C4-2B (cell line): ENCODE measurements at regions not wholly inside any gene's neighbourhood (a gene's known extent, or its start where the extent isn't known, plus 50 kb on each side); places are given as distances from the start of the nearest gene placed in this dataset.

Experiments used
- H3K27ac ChIP-seq: fragments of 450-650 bp; 2 replicates; pipeline ENCODE4 v1.5.1; 2017
- ZFX ChIP-seq: fragments of 450-650 bp; IDR thresholded peaks from 2 replicates; pipeline ENCODE4 v1.6.1; 2017
- TF ChIP-seq, protein P1 (sequence below): fragments of 450-650 bp; conservative IDR thresholded peaks from 2 replicates; pipeline ENCODE4 v1.5.1; 2017; ENCODE audit warnings: mild to moderate bottlenecking

GRCh38 chr6:122284848-122285247 is 114.6 kb upstream of the HSF2 start:
- no peak overlapping the region for H3K27ac ChIP-seq
- TF ChIP-seq ZFX: no peak
- TF ChIP-seq, protein P1, sequence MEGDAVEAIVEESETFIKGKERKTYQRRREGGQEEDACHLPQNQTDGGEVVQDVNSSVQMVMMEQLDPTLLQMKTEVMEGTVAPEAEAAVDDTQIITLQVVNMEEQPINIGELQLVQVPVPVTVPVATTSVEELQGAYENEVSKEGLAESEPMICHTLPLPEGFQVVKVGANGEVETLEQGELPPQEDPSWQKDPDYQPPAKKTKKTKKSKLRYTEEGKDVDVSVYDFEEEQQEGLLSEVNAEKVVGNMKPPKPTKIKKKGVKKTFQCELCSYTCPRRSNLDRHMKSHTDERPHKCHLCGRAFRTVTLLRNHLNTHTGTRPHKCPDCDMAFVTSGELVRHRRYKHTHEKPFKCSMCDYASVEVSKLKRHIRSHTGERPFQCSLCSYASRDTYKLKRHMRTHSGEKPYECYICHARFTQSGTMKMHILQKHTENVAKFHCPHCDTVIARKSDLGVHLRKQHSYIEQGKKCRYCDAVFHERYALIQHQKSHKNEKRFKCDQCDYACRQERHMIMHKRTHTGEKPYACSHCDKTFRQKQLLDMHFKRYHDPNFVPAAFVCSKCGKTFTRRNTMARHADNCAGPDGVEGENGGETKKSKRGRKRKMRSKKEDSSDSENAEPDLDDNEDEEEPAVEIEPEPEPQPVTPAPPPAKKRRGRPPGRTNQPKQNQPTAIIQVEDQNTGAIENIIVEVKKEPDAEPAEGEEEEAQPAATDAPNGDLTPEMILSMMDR: no peak

- H3K27ac ChIP-seq: no peak overlapping the region
- TF ChIP-seq ZFX: no peak
- TF ChIP-seq, protein P1: no peak
Measured at GRCh38 chr6:122285292-122285913, 114.0 kb upstream of the HSF2 start.

GRCh38 chr6:122286512-122286911 is 112.9 kb upstream of the HSF2 start:
- no peak overlapping the region for H3K27ac ChIP-seq
- no peak for TF ChIP-seq ZFX
- TF ChIP-seq, protein P1: no peak

DNA sequence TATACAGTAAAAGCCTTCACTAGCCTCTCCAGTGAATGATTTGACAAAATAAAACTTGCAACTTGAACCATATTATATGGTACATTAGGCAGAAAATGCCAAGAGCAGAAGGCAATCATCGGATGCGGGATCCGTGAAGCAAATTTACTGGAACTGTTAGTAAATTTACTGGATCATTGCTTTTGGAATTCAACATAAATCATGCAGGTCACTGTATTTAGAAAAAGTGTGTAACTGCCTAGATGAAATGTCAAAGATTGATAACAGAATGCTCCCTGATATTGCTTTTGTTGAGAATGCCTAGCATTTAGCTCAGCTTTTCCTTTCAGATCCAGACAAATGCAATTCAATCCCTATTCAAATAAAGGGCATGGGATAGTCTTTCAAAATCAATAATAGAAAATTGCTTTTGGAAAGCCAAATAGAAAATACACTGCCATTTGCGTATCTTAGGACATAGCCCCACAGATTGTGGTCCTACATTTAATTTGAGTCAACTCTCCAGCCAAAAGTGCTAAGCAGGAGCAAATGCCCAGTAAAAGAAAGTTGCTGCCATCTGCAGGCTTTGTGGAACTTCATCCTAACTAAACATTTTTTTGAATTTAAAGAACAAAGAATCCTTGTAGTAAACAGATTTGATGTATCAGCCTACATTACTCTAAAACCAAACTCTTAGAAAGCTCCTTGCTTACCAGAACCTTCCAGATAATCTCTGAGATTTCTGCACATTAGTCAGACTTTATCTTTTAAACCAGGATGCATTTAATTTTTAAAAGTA is 109.5 kb upstream of the HSF2 start:
- TF ChIP-seq ZFX: no peak
- TF ChIP-seq, protein P1: peak; percentile 43

GRCh38 chr6:122297010-122297409 is 102.4 kb upstream of the HSF2 start:
- TF ChIP-seq, protein P1: no peak
- TF ChIP-seq ZFX: no peak
- no peak overlapping the region for H3K27ac ChIP-seq

More for the DNA sequence above, 109.5 kb upstream of the HSF2 start:
- H3K27ac ChIP-seq: no peak overlapping the region

DNA sequence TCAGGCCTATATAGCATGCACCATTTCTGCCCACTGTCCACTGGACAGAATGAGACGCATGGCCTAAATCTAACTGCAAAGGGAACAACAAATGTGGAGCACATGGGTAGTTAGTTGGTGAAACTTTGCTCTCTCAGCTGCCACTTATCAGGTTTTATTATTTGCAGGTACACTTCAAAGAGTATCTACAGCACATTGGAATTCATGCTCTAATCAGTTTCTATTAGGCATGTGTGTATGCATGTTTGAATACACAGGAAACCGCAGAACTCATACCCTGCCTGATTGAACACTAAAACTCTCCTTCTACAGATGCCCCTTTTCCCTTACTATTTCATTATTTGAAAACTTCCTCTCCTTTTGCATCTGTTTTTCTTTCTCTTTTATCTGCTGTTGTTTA is 97.4 kb upstream of the HSF2 start:
- H3K27ac ChIP-seq: no peak overlapping the region
- no peak for TF ChIP-seq ZFX
- TF ChIP-seq, protein P1: no peak

- TF ChIP-seq ZFX: no peak
- TF ChIP-seq, protein P1: no peak
- no peak overlapping the region for H3K27ac ChIP-seq
Measured at GRCh38 chr6:122307577-122307976, 91.9 kb upstream of the HSF2 start.
